Activated naive CD4-positive, alpha-beta T cell treated with anti-CD3 and anti-CD28 coated beads, Interleukin-2, amount 50 U/mL, for 24 hours (primary cell): ENCODE measurements at regions not wholly inside any gene's neighbourhood (a gene's known extent, or its start where the extent isn't known, plus 50 kb on each side); places are given as distances from the start of the nearest gene placed in this dataset.
"Not testable (repeated sequence)": the region's sequence is repeated elsewhere in the genome, so short reads cannot be mapped to it uniquely, and the experiment has no call there.

ENCODE experiments used
- H3K27ac Mint-ChIP-seq: one replicate; pipeline ENCODE4 v1.8.0; 2021; ENCODE audit warnings: mild to moderate bottlenecking, mixed read lengths
- H3K27me3 Mint-ChIP-seq: one replicate; pipeline ENCODE4 v1.8.0; 2021; ENCODE audit warnings: mixed read lengths
- H3K36me3 Mint-ChIP-seq: one replicate; pipeline ENCODE4 v1.8.0; 2021; ENCODE audit warnings: mixed read lengths
- H3K4me1 Mint-ChIP-seq: one replicate; pipeline ENCODE4 v1.8.0; 2021; ENCODE audit warnings: mixed read lengths
- H3K4me3 Mint-ChIP-seq: one replicate; pipeline ENCODE4 v1.8.0; 2021; ENCODE audit warnings: mild to moderate bottlenecking, mixed read lengths
- H3K9me3 Mint-ChIP-seq: one replicate; pipeline ENCODE4 v1.8.0; 2021; ENCODE audit warnings: mixed read lengths

GRCh38 chr18:28478531-28478930 lies 301.6 kb upstream of the CDH2 start:
- Mint-ChIP-seq H3K27me3 (no peaks in the 10 kb centered on the region), H3K27ac (no peak overlapping the region), H3K4me1 (no peaks in the 10 kb centered on the region), H3K4me3 (no peak overlapping the region), H3K36me3 (no peaks in the 10 kb centered on the region), H3K9me3 (peaks cover 18% of the 10 kb centered on the region)

- peaks cover 11% of the 10 kb centered on the region for H3K9me3 Mint-ChIP-seq
- no peak overlapping the region for H3K4me3 Mint-ChIP-seq
- no peaks in the 10 kb centered on the region for H3K27me3 Mint-ChIP-seq
- no peaks in the 10 kb centered on the region for H3K4me1 Mint-ChIP-seq
- H3K36me3 Mint-ChIP-seq: no peaks in the 10 kb centered on the region
- H3K27ac Mint-ChIP-seq: no peak overlapping the region
These were observed 299.4 kb upstream of the CDH2 start for GRCh38 chr18:28476302-28476701.

DNA sequence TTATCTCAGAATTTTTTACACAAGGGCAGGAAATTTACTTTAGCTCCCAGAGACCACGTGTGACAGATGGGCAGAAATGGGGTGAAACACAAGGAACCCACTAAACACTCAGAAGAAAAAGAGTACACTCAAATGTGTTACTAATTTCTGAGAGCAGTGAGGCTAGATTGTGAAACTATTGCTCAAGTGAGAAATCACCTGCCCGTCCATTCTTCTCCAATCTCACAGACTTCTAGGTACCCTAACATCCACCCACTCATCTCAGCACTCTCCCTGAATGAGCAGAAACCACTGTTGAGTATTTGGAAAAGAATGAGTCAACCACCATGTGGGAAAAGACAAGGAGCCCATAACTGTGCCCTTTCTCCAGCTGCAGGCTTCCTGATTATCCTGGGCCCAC lies 293.0 kb upstream of the CDH2 start:
- Mint-ChIP-seq H3K27me3 (no peaks in the 10 kb centered on the region), H3K36me3 (no peaks in the 10 kb centered on the region), H3K4me1 (no peaks in the 10 kb centered on the region), H3K4me3 (no peak overlapping the region), H3K9me3 (peaks cover 15% of the 10 kb centered on the region), H3K27ac (no peak overlapping the region)

GRCh38 chr18:28468901-28469300 lies 292.0 kb upstream of the CDH2 start:
- no peak overlapping the region for H3K27ac Mint-ChIP-seq

DNA sequence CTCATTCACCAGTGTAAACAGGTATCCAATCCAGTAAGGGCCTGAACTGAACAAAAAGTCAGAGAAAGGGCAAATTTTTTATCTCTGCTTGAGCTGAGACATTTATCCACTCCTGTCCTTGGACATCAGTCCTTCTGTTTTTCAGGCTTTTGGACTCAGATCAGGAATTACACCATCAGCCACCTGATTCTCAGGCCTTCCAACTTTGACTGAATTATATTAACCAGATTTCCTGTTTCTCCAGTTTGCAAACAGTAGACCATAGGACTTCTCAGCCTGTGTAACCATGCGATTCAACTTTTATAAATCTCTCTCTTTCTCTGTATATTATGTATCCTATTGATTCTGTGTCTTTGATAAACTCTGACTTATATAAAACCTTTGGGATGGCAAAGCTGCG lies 289.3 kb upstream of the CDH2 start:
- peaks cover 19% of the 10 kb centered on the region for H3K9me3 Mint-ChIP-seq
- H3K27ac Mint-ChIP-seq: no peak overlapping the region
- H3K4me3 Mint-ChIP-seq: no peak overlapping the region
- no peaks in the 10 kb centered on the region for H3K36me3 Mint-ChIP-seq
- H3K27me3 Mint-ChIP-seq: no peaks in the 10 kb centered on the region
- H3K4me1 Mint-ChIP-seq: no peaks in the 10 kb centered on the region

More at GRCh38 chr18:28468901-28469300, 292.0 kb upstream of the CDH2 start:
- H3K36me3 Mint-ChIP-seq: no peaks in the 10 kb centered on the region
- no peaks in the 10 kb centered on the region for H3K4me1 Mint-ChIP-seq
- no peaks in the 10 kb centered on the region for H3K27me3 Mint-ChIP-seq
- peaks cover 15% of the 10 kb centered on the region for H3K9me3 Mint-ChIP-seq
- H3K4me3 Mint-ChIP-seq: no peak overlapping the region

- H3K4me3 Mint-ChIP-seq: no peak overlapping the region
- H3K27ac Mint-ChIP-seq: no peak overlapping the region
- H3K4me1 Mint-ChIP-seq: no peaks in the 10 kb centered on the region
- peaks cover 12% of the 10 kb centered on the region for H3K9me3 Mint-ChIP-seq
- no peaks in the 10 kb centered on the region for H3K27me3 Mint-ChIP-seq
- no peaks in the 10 kb centered on the region for H3K36me3 Mint-ChIP-seq
These were observed 282.7 kb upstream of the CDH2 start for GRCh38 chr18:28459587-28459986.

- no peaks in the 10 kb centered on the region for H3K4me1 Mint-ChIP-seq
- peaks cover 12% of the 10 kb centered on the region for H3K9me3 Mint-ChIP-seq
- no peaks in the 10 kb centered on the region for H3K36me3 Mint-ChIP-seq
- H3K27me3 Mint-ChIP-seq: no peaks in the 10 kb centered on the region
- no peak overlapping the region for H3K27ac Mint-ChIP-seq
- no peak overlapping the region for H3K4me3 Mint-ChIP-seq
These were observed 281.8 kb upstream of the CDH2 start for GRCh38 chr18:28458751-28459150.

GRCh38 chr18:28457784-28458183 lies 280.9 kb upstream of the CDH2 start:
- Mint-ChIP-seq H3K27me3 (no peaks in the 10 kb centered on the region), H3K4me3 (no peak overlapping the region), H3K27ac (no peak overlapping the region), H3K4me1 (no peaks in the 10 kb centered on the region), H3K9me3 (peaks cover 12% of the 10 kb centered on the region), H3K36me3 (no peaks in the 10 kb centered on the region)

- Mint-ChIP-seq H3K27me3 (no peaks in the 10 kb centered on the region), H3K4me3 (no peak overlapping the region), H3K4me1 (no peaks in the 10 kb centered on the region), H3K27ac (no peak overlapping the region), H3K9me3 (peaks cover 12% of the 10 kb centered on the region), H3K36me3 (no peaks in the 10 kb centered on the region)
These were observed 279.0 kb upstream of the CDH2 start for GRCh38 chr18:28455971-28456370.

DNA sequence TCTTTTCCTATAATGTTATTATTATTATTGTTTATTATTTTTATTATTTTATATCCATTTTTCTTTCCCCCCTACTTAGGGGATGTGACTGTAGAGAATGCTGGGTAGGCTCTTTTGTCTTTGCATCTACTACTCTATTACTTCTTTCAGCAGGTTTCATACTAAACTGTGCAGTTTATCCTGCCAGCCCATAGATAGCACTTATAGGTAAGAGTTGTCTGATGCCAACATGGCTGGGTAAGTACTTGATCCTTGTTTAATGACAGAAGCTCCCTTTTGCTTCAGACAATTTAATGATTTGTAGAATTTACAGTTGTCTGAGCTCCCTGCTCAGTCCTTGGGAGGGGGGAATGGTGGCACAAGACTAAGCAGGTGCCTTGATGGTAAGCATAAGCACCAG lies 262.9 kb upstream of the CDH2 start:
- Mint-ChIP-seq H3K27ac (no peak overlapping the region), H3K4me1 (no peaks in the 10 kb centered on the region), H3K4me3 (no peak overlapping the region), H3K36me3 (no peaks in the 10 kb centered on the region), H3K27me3 (no peaks in the 10 kb centered on the region), H3K9me3 (peaks cover 8% of the 10 kb centered on the region)

- Mint-ChIP-seq H3K27ac (no peak overlapping the region), H3K36me3 (no peaks in the 10 kb centered on the region), H3K4me3 (no peak overlapping the region), H3K27me3 (no peaks in the 10 kb centered on the region), H3K4me1 (no peaks in the 10 kb centered on the region), H3K9me3 (peaks cover 6% of the 10 kb centered on the region)
These were observed 261.5 kb upstream of the CDH2 start for GRCh38 chr18:28438381-28438780.

GRCh38 chr18:28432339-28432738 lies 255.4 kb upstream of the CDH2 start:
- H3K27me3 Mint-ChIP-seq: no peaks in the 10 kb centered on the region
- H3K36me3 Mint-ChIP-seq: no peaks in the 10 kb centered on the region
- no peaks in the 10 kb centered on the region for H3K4me1 Mint-ChIP-seq
- no peak overlapping the region for H3K27ac Mint-ChIP-seq
- H3K4me3 Mint-ChIP-seq: no peak overlapping the region
- no peaks in the 10 kb centered on the region for H3K9me3 Mint-ChIP-seq

GRCh38 chr18:28425886-28426285 lies 249.0 kb upstream of the CDH2 start:
- H3K36me3 Mint-ChIP-seq: no peaks in the 10 kb centered on the region
- H3K4me1 Mint-ChIP-seq: no peaks in the 10 kb centered on the region
- no peak overlapping the region for H3K27ac Mint-ChIP-seq
- no peaks in the 10 kb centered on the region for H3K9me3 Mint-ChIP-seq
- no peaks in the 10 kb centered on the region for H3K27me3 Mint-ChIP-seq
- no peak overlapping the region for H3K4me3 Mint-ChIP-seq

GRCh38 chr18:28422577-28422976 lies 245.6 kb upstream of the CDH2 start:
- Mint-ChIP-seq H3K27ac (no peak overlapping the region), H3K4me3 (no peak overlapping the region), H3K36me3 (no peaks in the 10 kb centered on the region), H3K9me3 (no peaks in the 10 kb centered on the region), H3K27me3 (no peaks in the 10 kb centered on the region), H3K4me1 (no peaks in the 10 kb centered on the region)

DNA sequence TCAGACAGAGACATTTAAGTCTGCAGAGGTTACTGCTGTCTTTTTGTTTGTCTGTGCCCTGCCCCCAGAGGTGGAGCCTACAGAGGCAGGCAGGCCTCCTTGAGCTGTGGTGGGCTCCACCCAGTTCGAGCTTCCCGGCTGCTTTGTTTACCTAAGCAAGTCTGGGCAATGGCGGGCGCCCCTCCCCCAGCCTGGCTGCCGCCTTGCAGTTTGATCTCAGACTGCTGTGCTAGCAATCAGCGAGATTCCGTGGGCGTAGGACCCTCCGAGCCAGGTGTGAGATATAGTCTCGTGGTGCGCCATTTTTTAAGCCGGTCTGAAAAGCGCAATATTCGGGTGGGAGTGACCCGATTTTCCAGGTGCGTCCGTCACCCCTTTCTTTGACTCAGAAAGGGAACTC lies 245.0 kb upstream of the CDH2 start:
- H3K4me3 Mint-ChIP-seq, H3K27ac Mint-ChIP-seq, H3K4me1 Mint-ChIP-seq, H3K36me3 Mint-ChIP-seq, H3K27me3 Mint-ChIP-seq, H3K9me3 Mint-ChIP-seq: not testable (repeated sequence)

DNA sequence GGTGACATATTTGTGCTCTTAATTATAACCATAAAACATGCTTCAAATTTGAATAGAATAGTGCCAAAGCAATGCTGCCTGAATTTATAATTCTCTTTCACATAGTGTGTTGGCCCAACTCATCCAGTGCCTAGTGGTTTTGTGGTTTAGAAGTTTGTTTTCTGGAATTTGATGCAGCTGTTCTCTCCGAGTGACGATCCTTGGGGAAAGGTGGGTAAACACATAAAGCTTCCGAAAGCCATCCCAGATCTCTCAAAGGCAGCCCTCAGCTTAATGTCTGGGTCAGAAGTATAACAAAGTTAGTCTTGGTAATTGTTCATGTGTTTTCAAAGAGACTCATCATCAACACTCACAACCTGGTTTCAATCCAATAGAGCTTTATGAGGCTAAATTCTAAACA lies 235.6 kb upstream of the CDH2 start:
- Mint-ChIP-seq H3K36me3 (no peaks in the 10 kb centered on the region), H3K27ac (no peak overlapping the region), H3K4me3 (no peak overlapping the region), H3K4me1 (no peaks in the 10 kb centered on the region), H3K9me3 (no peaks in the 10 kb centered on the region), H3K27me3 (no peaks in the 10 kb centered on the region)

GRCh38 chr18:28411806-28412205 lies 234.9 kb upstream of the CDH2 start:
- H3K4me3 Mint-ChIP-seq: no peak overlapping the region
- no peaks in the 10 kb centered on the region for H3K27me3 Mint-ChIP-seq
- no peaks in the 10 kb centered on the region for H3K9me3 Mint-ChIP-seq
- no peaks in the 10 kb centered on the region for H3K36me3 Mint-ChIP-seq
- no peak overlapping the region for H3K27ac Mint-ChIP-seq
- no peaks in the 10 kb centered on the region for H3K4me1 Mint-ChIP-seq

DNA sequence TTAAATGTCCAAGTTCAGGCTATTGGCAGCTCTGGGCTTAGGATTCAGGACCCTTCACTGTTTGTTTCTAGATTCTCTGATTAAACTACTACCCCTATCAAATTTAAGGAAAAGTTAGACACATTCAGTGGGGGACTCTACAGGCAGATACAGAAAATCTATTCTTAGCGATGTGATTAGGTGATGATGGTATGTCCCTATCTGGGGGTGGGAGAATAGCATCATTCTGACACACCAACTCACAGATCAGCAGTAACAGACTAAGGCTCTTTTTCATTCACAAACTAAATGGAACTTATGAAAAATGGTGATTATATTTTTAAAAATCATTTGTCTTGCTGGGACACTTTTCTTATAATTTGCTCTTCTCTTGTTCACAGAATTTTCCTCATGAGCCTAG lies 232.9 kb upstream of the CDH2 start:
- H3K4me1 Mint-ChIP-seq: no peaks in the 10 kb centered on the region
- no peak overlapping the region for H3K4me3 Mint-ChIP-seq
- no peaks in the 10 kb centered on the region for H3K27me3 Mint-ChIP-seq
- no peaks in the 10 kb centered on the region for H3K36me3 Mint-ChIP-seq
- H3K9me3 Mint-ChIP-seq: no peaks in the 10 kb centered on the region
- no peak overlapping the region for H3K27ac Mint-ChIP-seq
